GM18498 (cell line): ENCODE measurements at regions not wholly inside any gene's neighbourhood (a gene's known extent, or its start where the extent isn't known, plus 50 kb on each side); places are given as distances from the start of the nearest gene placed in this dataset.

Experiments used
- ATAC-seq: cut with Tn5 transposase; IDR thresholded peaks from one replicate; pipeline ENCODE4 v1.9.1; 2021; ENCODE audit warnings: mild to moderate bottlenecking, moderate library complexity; ENCODE audit not compliant: unreplicated experiment

- ATAC-seq, result no peak
Measured at GRCh38 chr1:47696737-47697441, 259.0 kb downstream of the FOXD2 start.

DNA sequence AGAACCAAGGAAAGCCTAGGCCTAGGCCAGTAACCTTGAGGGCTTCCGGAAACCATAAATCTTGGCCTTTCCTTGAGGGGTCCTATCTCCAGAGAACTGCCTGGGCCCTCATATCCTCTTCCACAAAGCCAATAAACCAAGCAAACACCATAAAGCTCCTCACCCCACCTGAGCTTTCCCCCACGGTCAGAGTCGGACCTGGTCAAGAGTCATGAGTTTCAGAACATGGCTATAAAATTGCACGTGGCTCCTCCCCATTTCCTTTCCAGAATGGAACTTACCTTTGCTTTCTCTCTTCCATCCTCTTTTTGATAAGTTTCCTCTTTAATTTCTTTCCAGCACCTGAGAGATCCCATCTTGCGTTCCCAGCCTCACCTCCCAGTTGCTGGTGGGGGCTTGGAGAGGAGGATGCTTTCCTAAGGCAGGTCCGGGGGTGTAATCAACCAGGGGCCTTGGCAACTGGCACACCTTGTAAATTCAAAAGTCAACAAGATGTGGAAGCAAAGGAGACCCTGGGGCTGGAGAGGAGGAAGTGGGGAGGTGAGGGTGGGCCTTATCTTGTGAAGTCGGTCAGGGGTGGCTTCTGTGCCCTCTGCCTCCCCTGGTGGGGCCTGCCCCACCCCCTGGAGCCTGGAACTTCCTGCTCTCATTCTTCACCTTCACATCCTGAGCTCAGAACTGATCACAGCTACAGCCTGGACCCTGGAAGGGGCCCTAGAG, 259.9 kb downstream of the FOXD2 start:
- no peak for ATAC-seq

DNA sequence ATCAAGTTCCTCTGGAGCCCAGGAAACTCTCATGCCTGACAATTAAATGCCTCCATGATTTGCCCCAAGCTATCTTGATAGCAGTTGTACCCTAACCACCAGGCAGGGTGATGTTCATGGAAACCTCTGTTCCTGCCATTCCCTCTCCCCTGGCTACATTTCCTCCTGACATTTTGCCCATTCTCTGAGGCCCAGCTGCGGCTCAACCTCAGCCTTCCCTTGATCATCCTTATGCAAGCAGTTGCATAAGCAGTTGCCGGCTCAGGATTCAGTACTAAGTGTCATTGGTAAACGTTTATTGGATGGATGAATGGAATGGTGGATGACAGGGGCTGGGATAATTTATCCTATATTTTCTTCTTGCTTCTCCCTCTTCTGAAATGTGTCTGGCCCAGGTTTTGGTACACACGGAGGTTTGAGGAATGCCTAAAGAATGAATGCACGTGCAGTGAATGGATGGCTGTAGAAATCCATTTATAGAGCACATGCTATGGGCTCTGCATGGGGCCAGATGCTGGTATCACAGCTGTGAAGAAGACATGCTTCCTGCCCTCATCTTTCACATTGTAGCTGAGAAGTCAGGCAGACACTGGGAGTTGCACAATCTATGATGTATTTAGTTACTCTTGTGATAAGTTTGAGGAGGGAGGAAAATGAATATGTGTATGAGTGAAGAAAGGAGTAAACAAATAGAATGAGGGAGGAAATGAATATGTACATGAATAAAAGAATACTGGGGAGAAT, 261.8 kb downstream of the FOXD2 start:
- ATAC-seq, result no peak

- no peak for ATAC-seq
Measured at GRCh38 chr1:47701283-47701682, 263.4 kb downstream of the FOXD2 start.

- ATAC-seq, result no peak
Measured at GRCh38 chr1:47701741-47702515, 264.1 kb downstream of the FOXD2 start.

GRCh38 chr1:47703156-47703825, 265.4 kb downstream of the FOXD2 start:
- no peak for ATAC-seq

DNA sequence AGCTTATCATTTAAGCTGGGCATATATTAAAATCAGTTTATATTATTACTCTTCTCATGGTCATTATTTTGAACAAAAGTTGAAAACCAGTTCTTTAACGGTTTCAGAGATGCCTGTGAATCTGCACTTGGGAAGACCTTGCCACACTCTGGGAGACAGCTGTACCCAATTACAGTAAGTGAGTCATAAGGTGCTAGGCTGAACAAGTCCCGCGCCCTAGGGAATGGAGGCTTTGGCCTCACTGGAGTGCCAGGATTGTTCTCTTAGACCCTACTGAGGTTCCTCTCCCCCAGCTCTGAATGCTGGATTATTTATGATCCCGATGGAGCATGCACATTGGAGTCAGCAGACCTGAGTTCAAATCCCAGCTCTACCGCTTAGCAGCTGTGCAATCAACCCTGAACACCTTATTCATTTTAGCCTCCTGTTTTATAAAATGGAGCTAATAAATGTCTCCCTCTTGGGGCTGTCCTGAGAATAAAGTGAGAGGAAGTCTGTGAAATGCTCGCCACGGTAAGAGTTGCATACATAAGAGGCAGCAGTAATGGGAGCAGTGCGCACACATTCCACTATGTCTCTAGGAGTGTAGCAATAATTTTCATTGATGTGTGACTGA, 266.2 kb downstream of the FOXD2 start:
- no peak for ATAC-seq

DNA sequence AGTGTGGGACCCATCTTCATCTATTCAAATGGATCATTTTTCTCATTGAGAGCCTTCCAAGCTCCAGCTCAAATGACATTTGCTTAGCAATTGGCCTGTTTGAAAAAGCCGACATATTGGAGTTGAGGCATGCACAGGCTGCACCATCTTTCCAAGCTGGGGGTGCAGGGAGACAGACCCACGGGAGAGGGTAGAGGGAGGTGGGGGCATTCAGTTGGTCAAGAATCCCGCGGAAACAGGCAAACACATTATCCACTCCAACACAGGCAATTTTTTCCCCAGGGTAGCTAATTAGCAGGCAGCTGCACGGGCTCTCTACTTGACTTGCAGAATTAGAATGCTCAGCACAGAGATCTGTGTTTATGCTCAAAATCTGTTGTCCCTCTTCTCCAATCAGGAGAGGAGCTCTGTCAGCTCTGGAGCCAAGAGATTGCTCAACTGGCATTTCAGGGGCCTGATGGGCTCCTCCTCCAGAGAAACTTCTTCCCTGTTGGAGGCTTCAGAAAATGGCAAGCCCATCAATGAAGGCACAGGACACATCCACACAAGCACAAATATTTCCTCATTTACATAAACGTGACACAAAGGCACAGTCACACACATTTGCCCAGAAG, 267.8 kb downstream of the FOXD2 start:
- ATAC-seq, result no peak

- no peak for ATAC-seq
Measured at GRCh38 chr1:47707503-47707902, 269.7 kb downstream of the FOXD2 start.

GRCh38 chr1:47708019-47708535, 270.2 kb downstream of the FOXD2 start:
- no peak for ATAC-seq

- no peak for ATAC-seq
Measured at GRCh38 chr1:47708658-47709018, 270.8 kb downstream of the FOXD2 start.

GRCh38 chr1:47709019-47709871, 271.4 kb downstream of the FOXD2 start:
- peak; percentile 45 for ATAC-seq

DNA sequence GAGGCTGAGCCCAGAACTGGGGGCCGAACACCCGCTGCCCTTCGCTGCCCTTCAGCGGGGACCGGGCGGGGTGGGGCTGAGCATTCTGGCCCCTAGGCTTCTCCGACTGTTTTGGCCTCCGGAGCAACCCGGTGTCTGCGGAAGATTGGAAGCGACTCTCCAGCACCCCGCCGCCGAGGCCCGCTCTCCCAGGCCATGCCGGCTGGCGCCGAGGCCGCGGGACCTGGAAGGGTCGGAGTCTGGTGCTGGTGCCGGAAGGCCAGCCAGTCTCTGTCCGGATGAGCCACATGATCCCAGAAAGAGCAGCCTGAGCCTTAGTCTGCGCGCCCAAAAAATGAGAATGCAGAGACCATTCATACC, 272.0 kb downstream of the FOXD2 start:
- peak; percentile 15 for ATAC-seq

DNA sequence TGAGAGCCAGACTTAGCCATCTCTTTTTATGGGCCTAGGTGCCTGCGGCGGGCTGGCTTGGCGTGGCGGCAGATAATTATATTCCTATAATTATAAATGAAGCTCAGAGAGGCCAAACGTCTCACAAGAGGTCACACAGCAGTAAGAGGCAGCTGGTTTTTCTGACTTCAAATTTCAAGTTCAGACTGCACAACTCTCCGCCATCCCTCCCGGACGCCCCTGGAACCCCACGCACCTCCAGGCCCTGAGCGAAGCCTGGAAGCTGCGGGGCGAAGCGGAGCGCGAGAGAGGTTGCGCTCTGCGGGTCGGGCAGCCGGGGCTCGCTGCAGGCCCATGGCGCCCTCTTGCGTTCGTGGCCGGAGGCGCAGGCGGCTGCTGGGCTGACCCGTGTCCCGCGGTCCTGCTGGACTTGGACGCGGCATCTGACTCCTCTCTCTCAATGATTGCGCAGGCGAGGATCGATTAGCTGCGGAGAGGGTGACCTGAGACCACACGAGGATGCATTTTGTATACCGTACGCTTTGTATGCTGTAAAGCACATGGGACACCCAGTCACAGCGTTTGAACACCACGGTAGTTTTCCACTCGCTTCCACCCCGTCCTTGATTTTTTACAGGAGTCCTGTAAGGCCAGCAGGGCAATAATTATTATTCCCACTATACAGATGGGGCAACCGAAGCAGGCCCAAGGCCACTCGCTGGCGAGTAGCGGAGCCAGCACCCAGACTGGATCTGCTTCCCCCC, 272.7 kb downstream of the FOXD2 start:
- peak; percentile 62 for ATAC-seq
